IPS DF 6.9 (cell line): ENCODE measurements at regions not wholly inside any gene's neighbourhood (a gene's known extent, or its start where the extent isn't known, plus 50 kb on each side); places are given as distances from the start of the nearest gene placed in this dataset.

Experiments used
- DNase-seq: peaks from one replicate; pipeline ENCODE4 v3.0.0-alpha.2; 2013; ENCODE audit warnings: low read depth, low spot score
- H3K27ac ChIP-seq: one replicate; pipeline ENCODE4 v1.5.1; 2013; ENCODE audit warnings: low read length, control low read depth
- H3K27me3 ChIP-seq: 2 replicates; pipeline ENCODE4 v1.6.1; 2013; ENCODE audit warnings: mild to moderate bottlenecking, low read length; ENCODE audit not compliant: control insufficient read depth, insufficient read depth
- H3K36me3 ChIP-seq: 2 replicates; pipeline ENCODE4 v1.6.1; 2013; ENCODE audit warnings: low read length; ENCODE audit not compliant: control insufficient read depth, insufficient read depth
- H3K4me1 ChIP-seq: 2 replicates; pipeline ENCODE4 v1.6.1; 2013; ENCODE audit warnings: low read length; ENCODE audit not compliant: control insufficient read depth, insufficient read depth
- H3K4me3 ChIP-seq: 2 replicates; pipeline ENCODE4 v1.5.1; 2013; ENCODE audit warnings: mild to moderate bottlenecking, low read length
- H3K9me3 ChIP-seq: 2 replicates; pipeline ENCODE4 v1.6.1; 2013; ENCODE audit warnings: low read length, inconsistent platforms; ENCODE audit not compliant: control insufficient read depth, insufficient read depth
- WGBS: extraction: QIAGEN DNeasy Blood & Tissue Kit; methylation state at CpG from one replicate; pipeline ENCODE4 v1.1.7; 2013; ENCODE audit warnings: mixed read lengths, missing lambda C conversion rate; ENCODE audit not compliant: insufficient read length, insufficient coverage; 5-methylcytosine and 5-hydroxymethylcytosine counted together

DNA sequence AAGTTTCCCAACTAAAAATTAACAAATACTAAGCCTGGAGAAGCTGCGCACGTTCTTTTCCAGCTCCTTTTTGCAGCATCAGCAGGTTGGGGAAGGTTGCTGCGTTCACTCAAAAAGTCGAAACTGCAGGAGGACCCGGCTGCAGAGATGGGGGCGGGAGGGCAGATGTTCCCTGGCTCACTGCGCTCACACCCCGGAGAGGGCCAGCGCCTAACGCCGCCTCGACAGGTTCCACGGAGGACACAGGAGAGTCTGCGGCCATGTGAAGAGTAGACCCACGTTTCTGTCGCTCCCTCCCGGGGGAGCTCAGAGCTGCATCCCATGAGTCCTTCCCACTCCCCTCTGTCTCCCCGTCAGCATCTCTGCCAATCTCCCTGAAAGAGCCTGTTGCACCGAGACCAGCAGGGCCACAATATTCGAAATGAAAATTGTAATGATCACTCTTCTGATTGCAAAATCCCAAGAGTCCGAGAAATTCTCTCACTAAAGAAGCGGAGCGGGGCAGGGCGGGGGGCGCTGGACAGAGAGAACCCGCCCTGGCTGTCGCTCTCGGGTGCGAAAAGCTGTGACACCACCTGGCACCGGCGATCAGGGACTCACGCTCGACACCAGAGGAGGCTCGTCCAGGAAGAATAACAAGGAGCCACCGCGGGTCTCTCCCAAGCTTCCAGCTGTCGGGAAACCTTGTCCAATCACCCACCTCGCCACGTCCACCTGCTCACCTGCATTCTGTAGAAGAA, 131.5 kb upstream of the PFKP start:
- Histone ChIP-seq H3K27ac (no peak overlapping the region), H3K27me3 (no peaks in the 10 kb centered on the region), H3K36me3 (no peaks in the 10 kb centered on the region), H3K9me3 (no peaks in the 10 kb centered on the region), H3K4me1 (no peaks in the 10 kb centered on the region), H3K4me3 (no peak overlapping the region)
- no peak for DNase-seq
- no CpG with 5 or more reads among the region's 39 CpGs for WGBS

DNA sequence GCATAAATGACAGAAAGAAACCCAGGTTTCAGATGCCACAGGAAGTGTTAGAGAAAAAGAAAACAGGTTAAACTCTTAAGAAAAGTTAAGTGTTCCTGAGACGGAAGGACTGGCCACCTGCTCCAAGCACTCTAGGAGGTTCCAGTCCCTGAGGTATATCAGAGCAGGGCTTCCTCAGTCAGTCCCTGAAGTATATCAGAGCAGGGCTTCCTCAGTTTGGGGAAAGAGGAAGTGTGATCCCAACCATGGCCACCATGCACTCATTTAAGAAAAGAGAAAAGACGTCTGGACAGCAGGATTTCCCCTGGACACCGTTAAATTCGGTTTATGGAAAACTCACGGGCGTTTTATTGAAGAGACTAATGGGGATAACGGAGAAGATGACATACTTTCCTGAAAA, 133.4 kb upstream of the PFKP start:
- no peak for DNase-seq
- Histone ChIP-seq H3K4me1 (peaks cover 3% of the 10 kb centered on the region; the same call in 1 of the 2 replicates), H3K9me3 (no peaks in the 10 kb centered on the region), H3K27me3 (no peaks in the 10 kb centered on the region), H3K36me3 (no peaks in the 10 kb centered on the region), H3K27ac (no peak overlapping the region), H3K4me3 (no peak overlapping the region)
- WGBS: no CpG with 5 or more reads among the region's 7 CpGs

DNA sequence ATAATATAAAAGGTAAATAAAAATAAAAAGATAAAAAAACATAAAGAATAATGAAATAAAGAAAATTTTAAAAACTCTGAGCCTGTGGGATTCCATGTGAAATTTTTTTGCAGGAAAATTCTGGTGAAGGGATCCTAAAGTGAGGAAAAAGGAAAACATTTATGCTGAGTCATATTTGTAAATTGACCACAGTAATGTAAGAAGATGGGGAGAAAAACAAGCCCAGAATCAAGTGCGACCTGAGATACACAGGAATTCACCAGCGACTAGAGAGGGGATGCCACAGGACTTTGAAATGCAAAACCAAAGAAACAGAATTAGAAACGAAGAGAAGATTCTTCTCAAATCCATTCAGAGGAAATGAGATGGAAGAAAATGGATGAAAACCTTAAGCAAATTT, 133.8 kb upstream of the PFKP start:
- H3K27ac ChIP-seq: no peak overlapping the region
- H3K9me3 ChIP-seq: no peaks in the 10 kb centered on the region
- H3K4me3 ChIP-seq: no peak overlapping the region
- no peak for DNase-seq
- no peaks in the 10 kb centered on the region for H3K36me3 ChIP-seq
- no peaks in the 10 kb centered on the region for H3K27me3 ChIP-seq
- no CpG with 5 or more reads among the region's 3 CpGs for WGBS
- H3K4me1 ChIP-seq: peaks cover 3% of the 10 kb centered on the region; the same call in 1 of the 2 replicates

DNA sequence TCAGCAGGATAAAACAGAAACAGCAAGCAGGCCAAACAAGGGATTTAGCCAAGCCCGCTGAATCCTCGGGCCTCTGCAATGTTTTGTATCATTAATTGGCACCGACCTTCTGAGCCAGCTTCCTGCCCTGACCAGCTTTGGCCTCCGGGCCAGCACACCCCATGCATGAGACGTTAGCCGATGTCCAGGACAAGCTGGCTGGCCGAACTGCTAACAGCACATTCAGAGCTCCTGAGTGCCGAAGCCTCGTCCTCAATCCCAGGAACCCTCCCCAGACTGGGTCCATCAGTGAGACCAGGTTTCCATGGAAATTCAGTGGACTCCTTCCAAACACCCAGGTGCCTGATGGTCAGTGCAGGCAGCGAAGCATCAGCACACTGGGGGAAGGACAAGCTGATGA, 134.3 kb upstream of the PFKP start:
- WGBS: no CpG with 5 or more reads among the region's 10 CpGs
- no peak for DNase-seq
- Histone ChIP-seq H3K4me1 (peaks cover 3% of the 10 kb centered on the region; the same call in 1 of the 2 replicates), H3K9me3 (no peaks in the 10 kb centered on the region), H3K27me3 (no peaks in the 10 kb centered on the region), H3K4me3 (no peak overlapping the region), H3K36me3 (no peaks in the 10 kb centered on the region), H3K27ac (no peak overlapping the region)

DNA sequence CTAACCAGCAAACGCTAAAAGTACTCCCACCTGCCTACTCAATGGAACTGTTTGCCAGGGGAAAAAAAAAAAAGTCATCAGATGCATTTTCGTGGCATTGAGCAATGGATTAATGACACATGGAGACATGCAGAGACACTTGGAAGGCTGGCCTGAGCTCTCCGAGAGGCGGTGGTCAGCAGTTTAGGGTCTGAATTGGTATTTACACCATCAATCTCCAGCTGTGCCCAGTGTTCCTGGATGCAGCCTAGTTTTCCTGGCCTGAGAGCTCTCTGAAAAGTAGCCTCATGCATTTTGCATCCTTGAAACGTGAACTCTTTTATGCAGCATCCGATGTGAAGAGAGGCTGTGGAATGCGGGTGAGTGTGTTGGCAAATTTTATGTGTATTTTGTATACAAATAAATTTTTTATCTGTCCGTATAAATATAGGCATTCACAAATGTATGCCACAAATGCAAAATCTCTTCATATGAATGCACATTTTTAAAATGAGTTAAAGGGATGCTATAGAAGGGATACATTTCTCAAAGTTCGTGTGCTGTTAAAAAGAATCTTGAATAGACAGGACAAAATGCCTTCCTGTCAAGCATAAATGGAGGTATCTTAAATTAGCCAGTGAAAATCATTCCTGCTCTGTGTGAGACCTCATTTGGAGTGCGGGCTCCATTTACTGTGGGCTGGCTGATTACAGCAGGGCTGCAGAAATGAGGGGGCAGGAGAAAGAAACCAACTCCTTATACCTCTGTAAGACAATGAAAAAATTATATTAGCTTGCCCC, 137.7 kb upstream of the PFKP start:
- H3K9me3 ChIP-seq: no peaks in the 10 kb centered on the region
- no CpG with 5 or more reads among the region's 10 CpGs for WGBS
- H3K4me1 ChIP-seq: peaks cover 3% of the 10 kb centered on the region; the same call in 1 of the 2 replicates
- H3K4me3 ChIP-seq: no peak overlapping the region
- H3K27me3 ChIP-seq: no peaks in the 10 kb centered on the region
- H3K27ac ChIP-seq: no peak overlapping the region
- no peak for DNase-seq
- H3K36me3 ChIP-seq: no peaks in the 10 kb centered on the region

DNA sequence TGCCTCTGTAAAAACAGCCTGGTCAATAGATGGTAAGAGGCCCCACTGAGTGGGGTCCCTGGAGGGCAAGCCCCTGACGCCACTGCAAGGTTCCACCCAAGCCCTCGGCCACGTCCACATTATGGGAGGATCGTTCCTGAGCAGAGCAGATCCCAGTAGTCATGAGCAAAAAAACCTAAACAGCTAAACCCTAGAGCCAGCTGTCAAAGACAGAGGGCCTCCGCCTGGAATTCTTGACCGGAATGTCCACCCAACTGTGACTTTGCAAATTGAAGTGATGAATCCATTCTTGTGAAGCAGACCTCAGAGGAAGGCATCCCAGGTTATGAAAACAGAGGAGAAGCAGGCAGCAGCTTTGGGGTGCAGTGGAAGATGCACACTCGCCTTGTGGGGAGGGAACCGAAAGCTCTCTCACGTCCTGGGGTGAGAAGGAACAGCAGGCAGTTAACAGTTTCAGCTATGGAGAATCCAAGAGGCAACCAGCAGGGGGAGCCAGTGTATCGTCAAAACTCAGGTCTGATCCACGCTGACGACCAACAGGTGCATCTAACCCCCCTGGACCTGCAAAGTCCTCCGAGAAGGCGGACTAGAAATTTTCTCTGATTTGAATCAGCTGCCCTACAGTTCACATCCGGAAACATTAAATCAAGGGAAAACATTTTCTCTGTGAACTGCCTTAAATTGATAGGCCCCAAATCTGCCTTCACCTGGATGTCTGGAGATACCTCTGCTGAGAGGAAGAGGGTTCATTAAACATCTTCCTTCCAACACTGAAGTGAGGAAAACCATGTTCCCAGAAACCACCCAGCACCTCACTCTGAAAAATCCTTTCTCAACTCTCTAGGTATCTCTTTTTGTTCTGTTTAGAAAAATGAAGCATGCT, 139.1 kb upstream of the PFKP start:
- no CpG with 5 or more reads among the region's 15 CpGs for WGBS
- Histone ChIP-seq H3K27me3 (no peaks in the 10 kb centered on the region), H3K27ac (no peak overlapping the region), H3K9me3 (no peaks in the 10 kb centered on the region), H3K4me3 (no peak overlapping the region), H3K4me1 (peaks cover 3% of the 10 kb centered on the region; the same call in 1 of the 2 replicates), H3K36me3 (no peaks in the 10 kb centered on the region)
- DNase-seq: peak; percentile 80

DNA sequence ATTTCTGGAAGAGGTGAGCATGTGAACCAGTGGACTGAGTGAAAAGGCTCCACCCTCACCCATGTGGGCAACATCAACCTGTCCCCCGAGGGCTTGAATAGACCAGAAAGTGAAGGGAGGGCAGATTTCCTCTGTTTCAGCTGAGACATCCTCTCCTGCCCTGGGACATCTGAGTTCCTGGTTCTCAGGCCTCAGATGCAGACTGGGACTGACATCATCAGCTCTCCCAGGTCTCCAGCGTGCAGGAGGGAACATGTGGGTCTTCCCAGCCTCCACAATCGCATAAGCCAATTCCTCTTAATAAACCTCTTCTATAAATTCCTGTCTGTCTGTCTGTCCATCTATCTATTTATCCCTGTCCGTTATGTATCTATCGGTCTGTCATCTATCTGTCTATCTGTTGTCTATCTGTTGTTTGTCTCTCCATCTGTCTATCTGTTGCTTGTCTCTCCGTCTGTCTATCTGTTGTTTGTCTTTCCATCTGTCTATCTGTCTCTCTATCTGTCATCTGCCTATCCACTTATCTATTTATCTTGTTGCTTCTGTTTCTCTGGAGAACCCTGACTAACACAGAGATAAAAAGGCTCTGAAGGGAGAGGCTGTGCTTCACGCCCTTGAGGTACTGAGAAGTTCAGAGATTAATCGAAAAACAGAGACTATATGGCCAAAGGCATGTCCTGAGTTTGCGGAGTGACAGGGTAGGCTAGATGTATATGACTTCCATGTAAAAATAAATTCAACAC, 140.3 kb upstream of the PFKP start:
- H3K27ac ChIP-seq: no peak overlapping the region
- H3K4me3 ChIP-seq: no peak overlapping the region
- peaks cover 3% of the 10 kb centered on the region; the same call in 1 of the 2 replicates for H3K4me1 ChIP-seq
- no CpG with 5 or more reads among the region's 9 CpGs for WGBS
- H3K9me3 ChIP-seq: no peaks in the 10 kb centered on the region
- DNase-seq: no peak
- no peaks in the 10 kb centered on the region for H3K36me3 ChIP-seq
- H3K27me3 ChIP-seq: no peaks in the 10 kb centered on the region

DNA sequence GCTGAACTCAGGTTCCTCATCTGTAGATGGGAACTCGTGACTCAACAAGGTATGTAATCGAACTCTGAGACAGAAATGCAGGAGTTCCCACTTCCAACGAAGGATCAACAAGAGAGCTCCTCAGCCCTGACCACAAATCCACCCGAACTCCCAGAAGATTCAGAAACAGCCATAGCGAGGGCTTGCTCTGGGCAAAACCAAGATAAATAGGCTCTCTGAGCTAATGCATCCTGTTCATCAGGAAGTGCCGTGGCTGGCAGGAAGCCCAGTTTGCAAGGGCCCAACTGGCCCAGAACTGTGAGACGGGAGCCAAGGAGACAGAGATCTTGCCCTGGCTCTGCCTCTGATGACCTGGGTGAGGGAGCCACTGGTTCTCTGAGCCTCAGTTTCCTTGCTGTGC, 141.7 kb upstream of the PFKP start:
- no CpG with 5 or more reads among the region's 7 CpGs for WGBS
- H3K27ac ChIP-seq: no peak overlapping the region
- no peaks in the 10 kb centered on the region for H3K27me3 ChIP-seq
- no peaks in the 10 kb centered on the region for H3K36me3 ChIP-seq
- DNase-seq: no peak
- peaks cover 3% of the 10 kb centered on the region; the same call in 1 of the 2 replicates for H3K4me1 ChIP-seq
- H3K4me3 ChIP-seq: no peak overlapping the region
- no peaks in the 10 kb centered on the region for H3K9me3 ChIP-seq

DNA sequence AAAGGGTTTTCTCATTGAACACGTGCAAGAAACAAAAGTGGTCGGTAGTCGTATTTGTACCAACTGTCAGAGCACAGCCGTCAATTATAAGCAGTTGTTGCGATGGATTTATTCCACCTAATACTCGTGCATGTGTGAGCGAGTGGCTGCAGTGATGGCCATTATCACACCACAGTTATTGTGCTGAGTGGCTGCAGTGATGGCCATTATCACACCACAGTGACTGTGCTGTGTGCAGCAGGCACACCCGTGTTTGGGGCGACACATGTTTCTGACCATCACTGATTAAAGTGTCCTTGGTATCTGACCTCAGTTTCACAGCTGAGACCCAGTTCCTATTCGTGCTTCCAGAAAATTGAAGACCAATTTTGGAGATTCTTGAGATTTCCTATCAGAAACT, 142.9 kb upstream of the PFKP start:
- H3K9me3 ChIP-seq: no peaks in the 10 kb centered on the region
- H3K27me3 ChIP-seq: no peaks in the 10 kb centered on the region
- H3K4me3 ChIP-seq: no peak overlapping the region
- no peak for DNase-seq
- peaks cover under 1% of the 10 kb centered on the region; the same call in 1 of the 2 replicates for H3K4me1 ChIP-seq
- no CpG with 5 or more reads among the region's 10 CpGs for WGBS
- H3K36me3 ChIP-seq: no peaks in the 10 kb centered on the region
- no peak overlapping the region for H3K27ac ChIP-seq
